Esophagus mucosa (tissue), 1 donor: ENCODE measurements at regions not wholly inside any gene's neighbourhood (a gene's known extent, or its start where the extent isn't known, plus 50 kb on each side); places are given as distances from the start of the nearest gene placed in this dataset.

Experiments used
- ATAC-seq: fragments of 200-7000 bp; cut with Tn5 transposase; one replicate; pipeline ENCODE4 v1.9.1; 2020
- donor health status: DM: yes; HTN: yes; CAD: no.

DNA sequence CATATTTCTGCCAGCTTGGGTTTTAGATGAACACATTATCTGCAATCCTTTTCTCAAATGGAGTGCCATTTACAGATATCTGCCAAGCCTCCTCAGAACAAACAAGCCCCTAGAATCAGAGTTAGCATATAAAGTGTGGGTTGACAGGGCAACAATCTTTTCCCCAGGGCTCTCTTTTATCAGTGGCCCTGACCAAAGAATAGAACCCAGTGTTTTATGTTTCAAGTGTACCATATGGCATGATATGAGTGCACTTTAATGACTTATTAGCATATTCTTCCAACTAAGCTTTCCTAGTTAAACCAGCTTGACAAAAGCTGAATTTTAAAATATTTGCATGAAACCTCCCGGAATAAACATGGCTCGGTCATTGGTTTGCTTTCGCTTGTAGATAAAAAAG lies 57.3 kb downstream of the EVX1 start:
- ATAC-seq: no peak

DNA sequence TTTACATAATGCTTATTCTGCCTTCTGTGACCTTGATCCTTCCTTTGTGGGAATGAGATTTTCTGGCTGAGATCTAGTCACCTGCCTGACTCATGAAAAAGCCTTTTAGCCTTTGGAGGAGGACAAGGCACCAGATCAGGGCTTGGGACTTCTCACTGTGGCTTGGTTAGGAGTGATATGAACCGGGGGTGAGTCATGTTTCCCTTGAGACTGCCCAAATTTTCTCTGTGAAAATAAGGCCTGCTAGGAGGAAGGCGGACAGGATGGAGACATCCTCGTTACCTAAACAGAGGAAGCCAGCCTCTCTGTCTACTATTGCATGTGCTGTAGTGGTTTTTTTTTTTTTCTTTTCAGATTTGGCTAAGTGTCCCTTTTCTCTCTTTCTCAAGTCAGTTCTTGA lies 57.8 kb downstream of the EVX1 start:
- peak; percentile 48 for ATAC-seq

DNA sequence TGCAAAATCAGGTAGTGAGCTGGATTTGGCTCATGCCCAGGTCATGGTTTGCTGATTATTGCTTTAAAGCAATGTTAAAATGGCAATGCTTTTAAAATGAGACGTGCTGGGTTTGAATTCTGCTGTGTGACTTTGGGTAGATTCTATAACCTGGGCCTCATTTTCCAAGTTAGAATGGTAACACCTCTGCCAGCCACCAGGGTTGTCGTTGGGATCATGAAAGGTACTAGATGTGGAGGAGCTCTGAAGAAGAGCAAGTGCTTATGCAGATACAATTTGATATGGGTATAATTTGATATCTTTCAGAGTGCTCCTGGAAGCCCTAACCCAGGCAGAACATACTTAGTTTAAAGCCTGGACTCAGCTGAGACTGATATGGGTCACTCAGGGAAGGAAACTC lies 60.0 kb downstream of the EVX1 start:
- no peak for ATAC-seq

DNA sequence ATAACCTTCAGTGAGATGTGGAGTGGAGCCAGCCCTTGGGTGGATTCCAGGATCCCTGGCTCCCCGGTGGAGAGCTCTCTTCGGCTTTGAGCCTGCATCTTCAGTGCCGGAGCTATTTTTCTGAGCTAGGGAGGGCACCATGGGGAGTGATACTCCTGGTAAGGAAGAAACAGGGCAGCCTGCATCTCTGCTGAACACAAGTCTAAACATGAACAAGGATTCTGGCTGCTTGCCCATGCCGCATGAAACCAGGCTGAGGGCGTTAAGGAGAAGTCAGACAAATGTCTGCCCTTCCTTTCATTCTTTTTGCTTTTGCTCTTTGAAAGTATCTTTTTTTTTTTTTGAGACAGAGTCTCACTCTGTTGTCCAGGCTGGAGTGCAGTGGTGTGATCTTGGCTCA lies 60.4 kb downstream of the EVX1 start:
- peak; percentile 79 for ATAC-seq

DNA sequence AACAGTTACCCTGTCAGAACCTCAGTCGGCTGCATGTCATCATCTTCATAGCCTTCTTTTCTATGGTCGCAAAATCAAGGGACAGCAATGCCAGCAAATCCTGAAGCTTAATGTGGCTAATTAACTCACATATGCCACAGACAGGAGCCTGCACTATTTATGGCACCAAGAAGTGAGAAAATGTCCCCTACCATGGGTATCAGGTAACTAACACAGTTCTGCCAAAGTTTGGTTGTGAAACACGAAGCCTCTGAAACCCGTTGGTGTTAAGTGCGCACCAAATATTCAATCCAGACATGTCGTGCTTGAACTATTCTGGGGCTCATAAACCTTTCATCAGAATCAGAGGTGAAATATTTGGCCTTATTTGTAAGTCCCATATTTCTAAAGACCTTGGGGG lies 63.3 kb downstream of the EVX1 start:
- no peak for ATAC-seq

DNA sequence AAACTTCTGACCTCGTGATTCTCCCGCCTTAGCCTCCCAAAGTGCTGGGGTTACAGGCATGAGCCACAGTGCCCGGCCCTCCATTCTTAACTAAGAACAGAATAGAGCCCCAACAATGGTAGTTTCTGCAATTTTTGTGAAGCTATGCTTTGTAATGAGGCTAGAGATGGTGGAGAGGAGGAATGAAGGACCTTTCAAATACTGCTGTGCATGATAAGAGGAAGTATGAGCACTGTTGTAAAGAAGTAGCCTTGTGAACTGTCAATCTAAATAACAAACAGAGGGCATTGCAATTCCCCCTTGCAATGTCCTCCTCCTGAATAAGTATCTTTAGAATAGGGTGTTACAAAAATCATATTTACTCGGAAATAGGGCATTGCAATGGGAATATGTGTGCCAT lies 70.2 kb downstream of the EVX1 start:
- no peak for ATAC-seq

DNA sequence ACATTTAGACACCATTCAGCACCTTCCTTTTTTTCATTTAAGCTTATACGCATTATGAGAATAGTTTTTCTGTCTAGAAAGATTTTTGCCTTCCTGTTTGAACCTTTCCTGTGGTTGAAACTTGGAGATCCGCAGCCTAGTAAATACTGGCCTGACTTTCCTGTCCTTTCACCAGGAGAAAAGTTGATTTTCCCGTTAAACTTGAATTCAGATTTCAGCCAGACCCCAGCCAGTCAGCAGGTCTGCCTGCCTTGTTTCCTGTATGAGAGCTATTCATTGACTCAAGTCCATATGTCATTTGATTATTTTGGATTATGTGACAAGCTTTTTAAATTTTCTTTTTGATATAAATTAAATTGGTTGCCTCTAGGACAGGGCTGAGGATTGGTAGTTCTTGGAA lies 71.5 kb downstream of the EVX1 start:
- peak; percentile 70 for ATAC-seq

DNA sequence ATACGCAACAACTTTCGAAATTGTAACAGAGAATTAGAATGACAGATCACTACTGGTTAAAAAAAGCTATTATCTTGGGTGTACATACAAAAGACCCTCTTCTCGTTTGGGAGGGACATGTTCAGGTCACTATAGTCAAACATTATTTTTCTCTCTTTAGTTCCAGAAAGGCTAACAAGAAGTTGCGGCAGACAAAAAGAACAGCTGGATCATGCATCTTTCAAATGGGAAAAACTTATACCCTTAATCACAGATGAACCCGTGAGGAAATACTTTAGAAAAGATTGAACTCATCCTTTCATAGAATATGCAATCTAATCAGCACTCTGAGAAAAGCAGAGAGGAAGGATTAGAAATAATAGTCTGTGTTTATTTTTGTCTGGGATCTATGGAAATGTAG lies 72.5 kb downstream of the EVX1 start:
- no peak for ATAC-seq

DNA sequence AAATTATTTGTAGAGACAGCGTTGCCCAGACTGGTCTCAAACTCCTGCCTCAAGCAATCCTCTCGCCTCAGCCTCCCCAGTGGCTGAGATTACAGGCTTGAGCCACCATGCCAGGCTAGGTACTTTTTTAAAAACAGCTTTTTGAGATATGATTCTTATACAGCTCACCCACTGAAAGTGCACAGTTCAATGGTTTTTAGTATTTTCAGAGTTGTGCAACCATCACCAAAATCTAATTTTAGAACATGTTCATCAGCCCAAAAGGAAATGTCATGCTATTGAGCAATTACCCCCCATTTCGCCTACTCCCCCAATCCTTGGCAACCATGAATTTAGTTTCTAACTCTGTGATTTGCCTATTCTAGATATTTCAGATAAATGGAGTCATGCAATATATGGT lies 73.7 kb downstream of the EVX1 start:
- ATAC-seq: no peak

DNA sequence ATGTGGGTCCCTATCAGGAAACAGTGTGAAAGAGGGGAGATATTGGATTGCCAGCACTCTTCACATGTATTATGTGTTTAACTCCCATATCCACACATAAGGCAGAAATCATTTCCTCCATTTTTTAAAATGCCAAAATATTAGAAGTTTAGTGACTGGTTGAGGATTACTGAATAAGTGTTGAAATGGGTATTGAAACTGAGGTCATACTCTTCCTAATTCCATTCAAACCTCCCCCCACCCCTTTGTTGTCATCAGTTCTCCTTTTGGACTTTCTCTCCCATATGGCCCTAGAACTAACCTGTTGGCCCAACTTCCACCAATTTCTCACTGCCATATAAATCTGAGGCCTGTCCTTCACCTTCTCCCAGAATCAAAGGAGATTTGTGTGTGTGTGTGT lies 81.6 kb downstream of the EVX1 start:
- no peak for ATAC-seq

DNA sequence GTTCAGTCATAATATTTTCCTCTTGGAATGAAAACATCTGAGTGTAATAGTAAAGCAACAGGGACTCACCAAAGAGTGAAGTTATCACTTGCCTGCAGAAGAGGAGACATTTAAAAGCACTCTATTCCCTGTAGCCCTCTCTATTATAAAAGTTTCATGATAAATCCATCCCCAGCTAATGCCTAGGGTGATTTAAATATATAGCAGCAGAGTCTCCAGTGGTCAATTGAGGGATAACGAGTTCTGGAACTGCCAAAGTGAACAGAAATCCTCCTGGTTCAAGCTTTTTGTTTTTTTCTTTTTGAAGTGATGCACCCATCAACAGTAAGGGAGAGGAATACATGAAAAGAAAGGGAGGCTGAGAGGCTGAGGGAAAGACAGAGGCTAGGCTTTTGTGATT lies 87.3 kb downstream of the EVX1 start:
- no peak for ATAC-seq

DNA sequence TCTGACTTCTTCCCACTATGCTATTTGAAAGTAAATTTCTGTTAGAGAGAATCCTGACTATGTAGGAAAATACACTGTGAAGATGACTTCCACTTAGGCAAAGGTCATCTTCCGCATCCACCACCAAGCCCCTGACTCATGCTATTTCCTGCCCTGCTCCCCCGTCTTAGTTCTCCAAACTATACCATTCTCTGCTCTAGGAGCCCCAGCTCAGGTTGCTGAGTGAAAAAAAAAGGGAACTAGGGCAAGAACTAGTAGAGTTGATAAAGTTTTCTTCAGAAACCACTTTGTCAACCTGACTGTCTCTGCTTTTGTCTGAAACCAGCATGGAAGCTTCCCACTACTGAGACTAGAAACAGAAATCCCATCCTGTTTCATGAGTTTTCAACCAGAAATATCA lies 96.9 kb downstream of the EVX1 start:
- ATAC-seq: no peak

DNA sequence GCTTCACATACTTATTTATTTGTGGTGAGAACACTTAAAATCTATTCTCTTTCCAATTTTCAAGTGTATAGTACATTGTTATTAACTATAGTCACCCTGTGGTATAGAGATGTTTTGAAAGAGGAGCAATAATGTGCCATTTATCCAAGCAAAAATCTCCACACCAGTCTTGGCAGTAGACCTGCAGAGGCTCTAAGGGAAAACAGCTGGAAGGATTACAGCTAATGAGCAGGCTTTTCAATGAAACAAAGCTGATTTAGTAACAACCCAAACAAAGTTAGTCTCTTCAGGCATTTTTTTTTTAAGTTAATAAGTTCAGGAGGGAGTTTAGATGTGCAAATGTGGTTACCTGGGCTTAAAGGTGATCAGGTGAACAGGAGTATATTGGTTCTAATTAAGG lies 101.9 kb downstream of the EVX1 start:
- no peak for ATAC-seq

DNA sequence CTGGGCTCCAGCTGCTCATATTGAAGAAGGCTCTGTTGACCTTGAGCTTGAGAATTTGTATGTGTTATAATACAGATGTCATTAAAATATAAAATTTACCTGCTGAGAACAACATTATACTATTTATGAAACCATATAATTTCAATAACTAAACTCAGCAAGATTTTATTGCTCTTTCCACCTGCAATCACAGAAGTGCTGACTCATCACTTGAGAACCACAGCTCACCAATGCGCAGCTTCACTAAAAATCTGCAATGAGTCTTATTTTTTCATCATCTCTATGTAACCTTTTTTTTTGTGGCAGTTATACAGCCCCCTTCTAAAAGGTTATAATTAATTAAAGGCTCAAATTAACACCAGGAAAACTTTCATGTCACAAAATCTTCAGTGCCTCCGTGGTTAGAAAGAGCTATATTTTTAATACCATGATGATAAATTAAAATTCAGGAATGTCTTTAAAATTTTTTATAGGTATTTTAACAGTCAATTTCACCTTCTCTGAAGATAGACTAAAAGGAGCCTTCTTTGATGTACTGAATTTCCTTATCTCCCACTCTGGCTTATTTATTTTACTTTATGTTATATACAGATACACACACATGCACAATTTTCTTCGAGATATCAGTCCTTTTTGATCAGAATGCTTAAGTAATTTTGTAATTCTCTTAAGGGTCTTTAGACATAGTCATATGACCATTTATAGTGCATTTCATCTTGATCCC lies 102.7 kb downstream of the EVX1 start:
- no peak for ATAC-seq

DNA sequence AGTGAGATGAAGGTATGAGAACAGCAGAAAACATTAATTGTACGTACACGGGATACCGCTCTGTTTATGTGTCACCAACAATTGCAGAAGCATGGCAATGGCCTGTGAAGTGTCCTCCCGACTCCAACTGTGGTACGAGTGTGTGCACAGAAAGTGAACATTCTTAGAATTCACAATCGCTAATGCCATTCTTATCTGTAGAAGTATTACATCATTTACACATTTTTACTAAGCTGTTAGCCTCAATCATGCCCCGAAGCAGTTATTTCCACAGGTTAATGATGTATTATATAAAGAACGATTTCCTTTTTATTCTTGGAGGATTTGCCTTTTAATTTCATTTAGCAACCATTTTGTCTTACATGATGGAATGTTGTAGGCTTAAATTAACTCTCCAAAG lies 103.4 kb downstream of the EVX1 start:
- no peak for ATAC-seq

DNA sequence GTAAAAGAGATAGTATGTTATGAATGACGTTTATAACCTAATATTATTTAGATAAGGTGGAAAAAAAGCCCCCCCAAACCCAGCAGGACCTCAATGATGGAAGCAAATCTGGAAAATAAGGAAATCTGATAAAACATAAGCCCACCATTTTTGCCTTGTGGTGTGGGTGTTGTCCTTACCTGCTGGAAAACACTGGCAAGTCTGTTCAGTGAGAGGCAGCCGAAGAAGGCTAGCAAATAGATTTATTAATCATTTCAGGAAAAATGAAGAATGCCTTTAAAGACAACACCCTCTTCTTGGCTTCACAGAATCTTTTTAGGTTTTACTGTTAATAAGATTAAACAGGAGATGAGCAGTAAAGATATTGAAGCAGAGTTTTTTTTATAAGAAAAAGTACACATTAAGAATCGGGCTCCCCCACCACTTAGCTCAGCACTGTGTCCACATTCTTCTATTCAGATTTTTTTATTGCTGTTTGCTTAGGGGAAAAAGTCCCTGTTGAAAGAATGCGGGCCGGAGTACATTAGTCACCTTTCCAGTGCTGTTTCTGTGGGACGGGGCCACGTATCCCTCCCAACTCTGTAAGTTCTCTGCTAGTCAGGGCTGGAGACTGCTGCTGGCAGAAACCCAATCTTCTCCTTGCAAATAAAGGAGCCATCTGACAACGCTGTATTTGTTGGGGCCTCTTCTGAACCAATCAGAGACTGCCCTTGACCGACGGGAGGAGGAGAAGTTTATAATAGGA lies 104.1 kb downstream of the EVX1 start:
- peak; percentile 8 for ATAC-seq

DNA sequence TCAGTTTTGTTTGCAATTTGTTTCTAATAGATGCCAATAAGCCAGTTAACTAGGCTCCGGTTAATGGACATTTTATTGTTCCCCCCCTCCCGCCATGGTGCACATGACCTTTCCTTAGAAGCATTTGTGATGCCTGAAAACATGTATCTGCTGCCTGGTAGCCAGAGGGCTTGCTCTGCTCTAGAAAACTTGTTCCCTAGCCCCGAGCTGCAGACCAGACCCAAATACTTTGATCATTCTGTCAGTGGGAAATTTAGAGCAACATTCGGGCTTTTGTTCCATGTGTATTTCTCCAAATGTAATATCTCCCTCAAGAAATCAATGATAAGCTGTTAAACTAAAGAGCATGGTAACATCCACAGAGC lies 104.7 kb downstream of the EVX1 start:
- ATAC-seq: no peak

DNA sequence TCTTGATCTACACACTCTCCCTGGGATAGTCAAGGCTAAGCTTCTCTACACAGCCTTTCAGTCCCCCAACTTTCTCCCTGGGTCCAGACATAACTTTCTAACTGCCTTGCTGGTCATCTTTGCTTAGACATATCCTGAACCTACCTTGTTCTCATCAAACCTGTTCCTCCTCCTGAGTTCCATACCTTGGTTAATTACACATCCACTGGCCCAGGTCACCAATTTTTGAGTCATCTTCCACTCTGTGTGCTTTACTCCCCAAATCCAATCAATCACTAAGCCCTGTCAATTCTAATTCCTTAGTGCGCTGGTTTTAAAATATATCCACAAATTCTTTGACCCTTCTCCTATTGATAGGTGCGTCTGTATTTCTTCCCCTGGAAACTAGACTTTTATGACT lies 107.0 kb downstream of the EVX1 start:
- ATAC-seq: peak; percentile 47

DNA sequence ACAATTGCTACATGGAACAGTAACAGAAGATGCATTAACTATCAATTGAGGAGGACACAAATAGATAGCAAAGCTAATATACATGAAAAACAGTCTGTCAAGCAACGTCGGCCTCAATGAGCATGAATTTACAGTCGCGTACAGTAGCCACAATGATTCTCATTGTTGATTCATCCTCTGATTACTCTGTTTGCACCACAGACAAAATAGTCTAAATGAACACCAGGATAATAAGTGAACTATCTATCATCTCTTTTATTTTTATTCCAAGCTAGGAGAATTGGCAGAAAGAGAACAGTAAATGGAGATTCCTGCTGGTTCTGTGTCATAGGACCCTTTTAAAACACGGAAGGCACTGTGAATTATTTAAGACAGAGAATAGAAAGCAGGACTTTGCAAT lies 108.5 kb downstream of the EVX1 start:
- ATAC-seq: no peak

DNA sequence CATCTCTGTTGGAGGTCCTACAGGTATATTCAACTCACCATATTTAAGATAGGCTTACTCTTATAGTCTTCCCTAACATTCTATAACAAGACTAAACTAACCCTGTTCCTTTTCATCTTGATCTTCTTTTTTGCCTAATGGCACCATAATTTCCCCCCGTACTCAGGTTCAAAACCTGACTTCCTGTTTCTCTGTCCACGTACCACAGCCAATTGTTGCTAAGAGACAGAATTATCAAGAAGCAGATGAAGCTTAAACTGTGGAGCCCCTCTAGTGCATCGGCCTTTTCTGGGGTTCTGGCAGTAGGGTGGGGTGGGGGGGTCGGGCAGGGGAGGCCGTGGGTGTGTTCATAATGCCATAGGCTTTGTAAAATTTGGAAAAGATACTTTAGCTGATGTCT lies 109.2 kb downstream of the EVX1 start:
- no peak for ATAC-seq

DNA sequence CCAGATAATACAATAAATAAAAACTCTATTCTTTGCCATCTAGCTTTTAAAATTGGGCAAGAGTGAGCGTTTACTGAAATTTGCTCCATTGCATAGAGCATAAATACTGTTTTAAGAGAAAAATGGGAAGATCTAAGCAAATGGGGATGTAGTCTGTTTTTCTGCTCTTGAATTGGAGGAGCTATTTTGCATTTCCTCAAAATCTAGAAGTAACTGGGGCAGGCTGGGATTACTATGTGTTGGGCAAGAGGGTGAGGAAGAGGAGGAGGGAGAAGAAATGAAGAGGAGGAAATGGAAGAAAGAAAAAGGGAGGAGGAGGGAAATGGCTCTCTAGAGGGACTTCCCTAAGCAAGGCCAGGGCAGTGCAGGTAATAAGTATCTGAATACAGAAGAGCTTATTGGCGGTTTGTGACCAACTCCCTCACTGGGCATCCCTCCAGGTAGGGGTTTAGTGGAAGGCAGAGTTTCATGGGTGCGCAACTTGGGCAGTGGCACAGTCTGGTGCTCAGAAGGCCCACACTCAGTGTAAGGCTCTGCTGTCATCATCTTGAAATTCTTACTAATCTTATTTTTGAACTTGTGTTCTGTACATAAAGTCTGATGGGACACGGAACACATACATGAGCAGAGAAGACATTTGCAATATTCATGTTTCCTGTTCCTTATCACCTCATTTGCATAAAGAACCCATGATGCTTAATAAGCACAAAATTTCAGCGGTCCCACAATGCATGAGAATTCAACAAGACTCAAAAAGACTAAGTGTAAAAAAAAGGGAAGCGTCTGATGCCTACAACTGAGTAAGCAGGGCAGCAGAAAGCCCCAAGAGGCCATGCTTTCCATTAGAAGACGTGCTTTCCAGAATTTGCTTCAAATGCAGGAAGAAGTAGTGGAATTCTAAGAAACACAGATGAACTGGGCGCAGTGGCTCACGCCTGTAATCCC lies 116.9 kb downstream of the EVX1 start:
- ATAC-seq: no peak

DNA sequence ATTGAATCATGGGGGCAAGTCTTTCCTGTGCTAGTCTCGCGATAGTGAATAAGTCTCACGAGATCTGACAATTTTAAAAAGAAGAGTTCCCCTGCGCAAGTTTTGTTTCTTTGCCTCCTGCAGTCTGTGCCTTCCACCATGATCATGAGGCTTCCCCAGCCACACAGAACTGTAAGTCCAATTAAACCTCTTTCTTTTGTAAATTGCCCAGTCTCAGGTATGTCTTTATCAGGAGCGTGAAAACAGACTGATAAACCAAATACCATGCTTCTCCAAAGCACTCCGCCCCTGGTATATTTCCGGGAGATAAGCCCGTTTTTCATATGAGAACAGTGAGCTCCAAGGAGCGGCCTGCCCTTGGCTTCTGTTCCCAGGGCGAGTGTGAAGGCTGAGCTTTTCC lies 118.9 kb downstream of the EVX1 start:
- no peak for ATAC-seq

DNA sequence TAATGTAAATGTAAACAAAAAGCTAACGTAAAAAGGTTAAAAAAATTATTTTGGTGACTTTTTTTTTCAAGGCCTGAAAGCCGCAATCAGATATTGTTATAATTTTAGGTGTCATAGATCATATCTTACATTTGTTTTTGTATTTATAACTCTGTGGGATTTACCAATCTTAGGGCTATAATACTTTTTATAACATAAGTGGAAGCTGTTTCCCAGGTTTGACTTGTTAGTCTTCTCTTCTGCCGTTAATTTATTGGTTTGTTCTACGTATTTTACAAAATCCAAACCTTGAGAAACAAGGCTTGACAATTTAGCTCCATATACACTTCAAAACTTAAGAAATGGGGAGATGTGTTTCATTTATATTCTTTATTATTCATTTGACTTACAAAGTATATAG lies 119.4 kb downstream of the EVX1 start:
- ATAC-seq: no peak

DNA sequence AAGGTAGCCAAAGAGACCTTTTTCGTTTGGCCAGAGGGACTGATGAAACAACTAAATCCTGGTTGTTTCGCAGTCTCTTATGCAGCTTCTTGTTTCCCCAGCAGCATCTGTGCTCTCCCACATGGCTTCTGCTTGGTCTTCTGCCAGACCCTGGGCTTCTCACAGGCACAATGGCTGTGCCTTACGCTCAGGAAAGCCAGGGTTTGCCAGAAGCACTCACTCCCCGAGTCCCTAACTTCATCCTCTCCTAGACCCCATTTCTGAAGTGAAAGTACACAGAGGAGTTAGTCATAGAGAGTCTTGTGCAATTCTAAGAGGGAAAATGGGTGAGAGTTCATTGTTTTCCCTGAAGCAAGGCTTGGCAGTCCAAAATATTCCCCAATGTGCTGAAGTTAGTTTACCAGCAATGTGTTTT lies 121.7 kb downstream of the EVX1 start:
- no peak for ATAC-seq
